D721Med (cell line): ENCODE measurements at regions not wholly inside any gene's neighbourhood (a gene's known extent, or its start where the extent isn't known, plus 50 kb on each side); places are given as distances from the start of the nearest gene placed in this dataset.

Source experiments
- DNase-seq: peaks from one replicate; pipeline ENCODE4 v3.0.0; 2011; ENCODE audit warnings: low spot score; ENCODE audit not compliant: insufficient read length
- FAIRE-seq: peaks from 2 replicates; lab custom pipeline; 2011; peaks lifted over from hg19 to GRCh38; lab: Jason Lieb, UNC
- TF ChIP-seq, protein P1 (sequence below): IDR thresholded peaks from 2 replicates; pipeline ENCODE4 v1.5.1; 2012; ENCODE audit warnings: mild to moderate bottlenecking, control low read depth; ENCODE audit not compliant: insufficient read depth; ENCODE audit errors: missing control alignments

DNA sequence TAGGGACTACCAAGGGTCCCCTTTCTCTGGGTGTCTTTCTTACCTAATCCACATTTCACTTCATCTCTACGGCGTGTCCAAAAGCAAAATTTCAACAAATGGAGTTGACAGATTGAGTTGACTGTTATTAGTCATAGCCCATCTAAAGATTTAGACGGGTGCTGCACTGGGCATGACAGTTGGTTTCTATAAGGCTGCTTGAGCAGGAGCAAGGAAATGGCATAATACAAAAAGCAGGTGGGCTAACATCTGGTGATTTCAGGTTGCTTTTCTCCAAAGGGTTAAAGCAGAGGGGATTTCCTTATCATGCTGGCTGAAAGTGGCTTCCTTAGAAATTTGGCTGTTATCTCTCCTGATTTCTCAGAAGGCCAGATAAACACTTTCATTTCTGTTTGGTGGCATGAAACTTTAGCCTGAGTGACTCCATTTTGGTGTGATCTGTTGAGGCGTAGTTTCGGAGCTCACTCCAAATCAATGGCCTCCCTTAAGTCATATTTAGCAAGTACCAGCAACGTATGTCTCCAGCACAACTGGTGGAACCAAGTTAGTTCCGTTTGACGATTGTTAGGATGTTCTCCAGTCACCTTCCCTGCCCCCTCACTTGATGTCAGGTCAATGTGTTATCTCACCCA is 440.4 kb downstream of the FGF9 start:
- DNase-seq (no peak), FAIRE-seq (no peak)
- TF ChIP-seq, protein P1, sequence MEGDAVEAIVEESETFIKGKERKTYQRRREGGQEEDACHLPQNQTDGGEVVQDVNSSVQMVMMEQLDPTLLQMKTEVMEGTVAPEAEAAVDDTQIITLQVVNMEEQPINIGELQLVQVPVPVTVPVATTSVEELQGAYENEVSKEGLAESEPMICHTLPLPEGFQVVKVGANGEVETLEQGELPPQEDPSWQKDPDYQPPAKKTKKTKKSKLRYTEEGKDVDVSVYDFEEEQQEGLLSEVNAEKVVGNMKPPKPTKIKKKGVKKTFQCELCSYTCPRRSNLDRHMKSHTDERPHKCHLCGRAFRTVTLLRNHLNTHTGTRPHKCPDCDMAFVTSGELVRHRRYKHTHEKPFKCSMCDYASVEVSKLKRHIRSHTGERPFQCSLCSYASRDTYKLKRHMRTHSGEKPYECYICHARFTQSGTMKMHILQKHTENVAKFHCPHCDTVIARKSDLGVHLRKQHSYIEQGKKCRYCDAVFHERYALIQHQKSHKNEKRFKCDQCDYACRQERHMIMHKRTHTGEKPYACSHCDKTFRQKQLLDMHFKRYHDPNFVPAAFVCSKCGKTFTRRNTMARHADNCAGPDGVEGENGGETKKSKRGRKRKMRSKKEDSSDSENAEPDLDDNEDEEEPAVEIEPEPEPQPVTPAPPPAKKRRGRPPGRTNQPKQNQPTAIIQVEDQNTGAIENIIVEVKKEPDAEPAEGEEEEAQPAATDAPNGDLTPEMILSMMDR: no peak

DNA sequence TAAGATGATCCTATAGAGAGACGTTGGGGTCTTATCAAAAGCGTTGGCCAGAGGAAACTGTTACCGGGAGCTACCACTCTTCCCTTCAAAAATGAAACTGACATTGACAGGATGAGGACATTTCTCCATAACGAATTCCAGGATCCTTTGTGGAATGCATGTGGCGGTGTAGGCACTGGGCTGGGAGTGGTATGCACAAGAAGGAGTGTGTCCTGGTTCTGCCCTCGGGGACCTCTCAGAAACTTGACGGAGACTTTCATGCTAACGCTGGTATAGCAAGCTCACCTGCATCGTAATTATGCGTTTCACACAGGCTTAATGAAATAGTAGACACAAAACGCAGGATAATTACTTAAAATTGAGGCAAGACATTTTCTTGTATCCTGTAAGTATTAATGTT is 441.1 kb downstream of the FGF9 start:
- DNase-seq (no peak), FAIRE-seq (no peak)
- TF ChIP-seq, protein P1: no peak

DNA sequence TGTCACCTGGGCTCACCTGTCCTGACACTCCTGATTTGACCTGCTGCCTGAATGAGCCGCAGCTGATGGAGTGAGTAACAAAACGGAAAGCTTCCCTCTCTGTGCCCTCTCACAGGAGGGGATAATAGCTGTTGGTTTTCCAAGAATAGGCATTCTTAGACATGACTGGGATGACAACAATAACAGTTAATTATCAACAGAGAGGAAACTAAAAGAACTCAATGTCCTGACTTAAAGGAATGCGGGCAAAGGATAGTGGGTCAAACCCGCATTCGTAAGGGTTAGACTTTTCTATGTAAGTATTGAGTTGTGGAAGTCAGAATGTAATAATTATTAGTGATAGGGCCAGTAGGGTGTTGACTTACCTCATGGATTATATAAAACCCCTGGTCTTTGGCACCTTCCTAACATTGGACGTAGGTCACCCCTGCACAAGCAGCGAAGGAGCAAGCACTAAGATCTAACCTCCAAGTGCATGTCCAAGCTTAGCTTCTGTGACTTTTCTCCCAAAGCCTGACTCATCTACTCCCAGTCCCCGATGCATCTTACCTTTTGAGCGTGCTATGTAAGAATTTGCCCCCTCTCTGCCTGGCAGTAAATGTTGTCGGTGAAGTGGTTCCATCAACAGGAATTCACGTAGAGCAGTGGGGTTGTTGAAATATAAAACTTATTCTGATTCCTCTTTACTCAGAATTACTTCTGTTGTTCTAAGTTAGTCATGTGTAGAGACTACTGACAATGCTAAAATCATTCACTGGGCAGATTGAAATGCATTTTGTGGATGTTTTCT is 442.3 kb downstream of the FGF9 start:
- no peak for FAIRE-seq
- TF ChIP-seq, protein P1: no peak

DNA sequence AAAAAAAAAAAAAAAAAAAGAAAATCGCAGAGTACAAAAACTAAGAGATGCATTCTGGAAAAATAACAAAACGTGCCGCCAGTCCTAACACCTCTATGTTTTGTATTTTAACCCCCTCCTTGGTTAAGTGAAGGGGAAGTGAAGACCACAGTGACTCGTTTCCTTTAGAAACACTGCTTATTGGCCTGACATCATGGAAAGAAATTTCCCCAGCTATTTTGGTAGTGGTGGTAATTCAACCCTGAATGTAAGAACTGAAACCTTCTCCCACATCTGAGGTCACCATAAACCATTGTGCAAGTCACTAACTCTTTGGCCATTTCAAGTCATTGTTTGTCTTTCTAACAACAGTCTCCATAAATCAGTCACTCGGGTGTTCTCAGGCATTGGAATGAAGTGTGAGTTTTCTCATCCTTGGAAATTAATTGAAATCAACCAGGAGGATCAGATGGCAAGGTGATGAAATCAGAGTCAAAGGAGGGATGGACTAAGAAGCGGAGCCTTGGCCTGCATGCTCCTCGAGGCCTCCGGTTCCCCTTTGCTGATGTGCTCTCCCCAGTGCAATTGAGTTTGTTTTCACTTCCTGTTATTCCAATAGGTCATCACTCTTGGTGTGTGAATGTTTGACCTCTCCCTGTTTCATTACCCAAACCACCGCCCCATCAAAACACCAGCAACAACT is 443.9 kb downstream of the FGF9 start:
- TF ChIP-seq, protein P1: no peak
- DNase-seq (no peak), FAIRE-seq (no peak)

More for the DNA sequence above, 442.3 kb downstream of the FGF9 start:
- DNase-seq: no peak

DNA sequence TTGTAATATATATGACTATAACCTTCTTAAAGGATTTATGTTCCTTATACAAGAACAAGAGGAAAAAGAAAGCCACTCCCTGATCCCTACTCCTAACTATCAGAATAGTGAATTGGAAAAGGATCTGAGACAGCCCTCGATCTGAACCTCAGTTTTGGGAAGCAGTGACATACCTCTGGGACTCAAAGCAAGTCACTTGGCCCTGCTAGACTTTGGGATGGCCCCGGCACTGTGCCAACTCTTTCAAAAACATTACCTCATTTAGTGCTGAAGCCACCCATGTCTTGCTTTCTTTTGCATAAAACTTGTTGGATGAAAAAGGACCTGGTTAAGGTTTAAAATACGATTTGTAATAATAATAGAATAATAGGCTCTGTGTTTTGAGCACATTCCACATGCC is 447.3 kb downstream of the FGF9 start:
- FAIRE-seq (no peak), DNase-seq (no peak)
- TF ChIP-seq, protein P1: no peak

DNA sequence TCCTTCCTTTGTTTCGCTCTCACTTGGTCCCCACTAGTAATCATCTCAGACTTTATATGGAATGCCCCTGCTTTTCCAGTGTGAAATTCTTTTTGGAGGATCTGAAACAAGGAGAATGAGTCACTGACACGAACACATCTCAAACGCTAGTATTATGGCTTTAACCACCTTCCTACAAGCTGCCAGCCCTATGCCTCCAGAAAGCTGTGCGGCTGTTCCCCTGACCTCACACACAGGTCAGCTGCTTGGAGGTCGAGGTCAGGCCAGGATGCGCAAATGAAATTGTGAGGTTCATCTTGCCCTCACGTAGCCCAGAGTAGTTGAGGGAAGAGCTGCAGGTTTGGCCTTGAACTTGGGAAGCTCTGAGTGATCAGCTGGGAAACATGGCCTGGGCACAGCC is 449.8 kb downstream of the FGF9 start:
- DNase-seq: no peak
- TF ChIP-seq, protein P1: no peak
- no peak for FAIRE-seq
